ENCODE measurements at regions not wholly inside any gene's neighbourhood (a gene's known extent, or its start where the extent isn't known, plus 50 kb on each side); places are given as distances from the start of the nearest gene placed in this dataset.

DNA sequence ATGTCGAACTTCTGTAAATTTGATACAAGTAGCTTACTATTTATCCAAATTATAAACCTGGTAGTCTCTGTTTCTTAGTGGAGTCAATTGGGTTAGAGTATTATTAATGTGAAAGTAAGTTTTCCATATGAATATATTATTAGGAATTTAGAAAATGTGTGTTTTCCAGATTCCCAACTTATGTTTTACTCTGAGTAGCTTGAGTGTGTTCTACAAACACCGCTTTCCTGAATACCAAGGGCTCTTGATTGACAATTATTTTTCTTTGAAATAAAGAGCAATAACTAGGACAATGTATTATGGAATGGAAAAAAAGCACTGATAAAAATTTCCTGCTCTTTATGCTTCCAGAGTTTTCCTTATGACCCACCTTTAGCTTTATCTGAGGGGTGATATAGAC lies 233.6 kb downstream of the POSTN start:
- intact Hi-C loops (cut with micrococcal nuclease; ENCODE audit: unreplicated experiment) = no loop called here
- DNase-seq = no peak
- BruUV-seq (replicated peaks) = no TSS peak
- Mint-ChIP-seq H3K36me3 (ENCODE audit: insufficient read depth, unreplicated experiment) (no peaks in the 10 kb centered on the region), H3K27ac (ENCODE audit: unreplicated experiment) (no peak overlapping the region), H3K27me3 (ENCODE audit: insufficient read depth, unreplicated experiment) (peaks cover 14% of the 10 kb centered on the region), H3K9me3 (ENCODE audit: unreplicated experiment) (no peaks in the 10 kb centered on the region), H3K4me1 (ENCODE audit: low read depth, unreplicated experiment) (no peaks in the 10 kb centered on the region), H3K4me3 (ENCODE audit: unreplicated experiment) (no peak overlapping the region)
- Histone ChIP-seq H3K4me3 (ENCODE audit: low read depth, low read length) (no peak overlapping the region), H3K9me3 (no peaks in the 10 kb centered on the region), H3K4me1 (no peaks in the 10 kb centered on the region), H3K27me3 (replicated peaks; ENCODE audit: control insufficient read depth, insufficient read depth, low read length) (no peaks in the 10 kb centered on the region; the same call in 1 of the 2 replicates), H3K36me3 (ENCODE audit: control insufficient read depth, insufficient read depth, low read length) (no peaks in the 10 kb centered on the region)
- CTCF ChIA-PET = no interaction called here
- POLR2A ChIA-PET = no interaction called here
- TF ChIP-seq, protein P1, sequence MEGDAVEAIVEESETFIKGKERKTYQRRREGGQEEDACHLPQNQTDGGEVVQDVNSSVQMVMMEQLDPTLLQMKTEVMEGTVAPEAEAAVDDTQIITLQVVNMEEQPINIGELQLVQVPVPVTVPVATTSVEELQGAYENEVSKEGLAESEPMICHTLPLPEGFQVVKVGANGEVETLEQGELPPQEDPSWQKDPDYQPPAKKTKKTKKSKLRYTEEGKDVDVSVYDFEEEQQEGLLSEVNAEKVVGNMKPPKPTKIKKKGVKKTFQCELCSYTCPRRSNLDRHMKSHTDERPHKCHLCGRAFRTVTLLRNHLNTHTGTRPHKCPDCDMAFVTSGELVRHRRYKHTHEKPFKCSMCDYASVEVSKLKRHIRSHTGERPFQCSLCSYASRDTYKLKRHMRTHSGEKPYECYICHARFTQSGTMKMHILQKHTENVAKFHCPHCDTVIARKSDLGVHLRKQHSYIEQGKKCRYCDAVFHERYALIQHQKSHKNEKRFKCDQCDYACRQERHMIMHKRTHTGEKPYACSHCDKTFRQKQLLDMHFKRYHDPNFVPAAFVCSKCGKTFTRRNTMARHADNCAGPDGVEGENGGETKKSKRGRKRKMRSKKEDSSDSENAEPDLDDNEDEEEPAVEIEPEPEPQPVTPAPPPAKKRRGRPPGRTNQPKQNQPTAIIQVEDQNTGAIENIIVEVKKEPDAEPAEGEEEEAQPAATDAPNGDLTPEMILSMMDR (IDR thresholded peaks at IDR 0.05; ENCODE audit: insufficient read depth in 1 of 2, low read depth in 1 of 2, low read length in 1 of 2, severe bottlenecking in 1 of 2, unreplicated experiment in 1 of 2) = no peak

DNA sequence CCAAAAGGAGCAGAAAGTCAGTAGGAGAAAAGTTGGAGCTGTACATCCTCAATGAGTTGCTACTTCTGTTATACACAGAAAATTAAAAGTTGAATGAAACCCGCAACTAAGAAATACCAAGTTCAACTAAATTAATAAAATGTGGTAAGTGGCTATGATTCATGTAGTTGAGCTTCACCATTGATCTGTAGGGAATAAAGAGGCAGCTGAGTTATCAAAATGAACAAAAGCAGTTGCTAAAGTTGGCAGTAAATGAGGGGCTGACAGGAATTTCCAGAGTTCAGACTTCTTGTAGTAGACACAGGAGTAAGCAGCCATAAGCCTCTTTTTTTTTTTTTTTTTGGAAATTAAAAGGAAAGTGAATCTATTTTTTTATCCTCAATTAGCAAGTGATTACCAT lies 234.6 kb downstream of the POSTN start:
- no peaks in the 10 kb centered on the region for H3K9me3 Mint-ChIP-seq (ENCODE audit: unreplicated experiment)
- Histone ChIP-seq H3K4me1 (no peaks in the 10 kb centered on the region), H3K9me3 (no peaks in the 10 kb centered on the region), H3K4me3 (ENCODE audit: low read depth, low read length) (no peak overlapping the region), H3K36me3 (ENCODE audit: control insufficient read depth, insufficient read depth, low read length) (no peaks in the 10 kb centered on the region), H3K27me3 (replicated peaks; ENCODE audit: control insufficient read depth, insufficient read depth, low read length) (no peaks in the 10 kb centered on the region; the same call in 1 of the 2 replicates)
- TF ChIP-seq, protein P1 (IDR thresholded peaks at IDR 0.05; ENCODE audit: insufficient read depth in 1 of 2, low read depth in 1 of 2, low read length in 1 of 2, severe bottlenecking in 1 of 2, unreplicated experiment in 1 of 2) = no peak
- intact Hi-C loops (cut with micrococcal nuclease; ENCODE audit: unreplicated experiment) = no loop called here
- H3K36me3 Mint-ChIP-seq (ENCODE audit: insufficient read depth, unreplicated experiment) = no peaks in the 10 kb centered on the region
- H3K27me3 Mint-ChIP-seq (ENCODE audit: insufficient read depth, unreplicated experiment) = peaks cover 14% of the 10 kb centered on the region
- no TSS peak for BruUV-seq (replicated peaks)
- H3K4me3 Mint-ChIP-seq (ENCODE audit: unreplicated experiment) = no peak overlapping the region
- DNase-seq = no peak
- ChIA-PET CTCF (no interaction called here), POLR2A (no interaction called here)
- no peak overlapping the region for H3K27ac Mint-ChIP-seq (ENCODE audit: unreplicated experiment)
- no peaks in the 10 kb centered on the region for H3K4me1 Mint-ChIP-seq (ENCODE audit: low read depth, unreplicated experiment)

GRCh38 chr13:37361608-37362007 lies 237.0 kb downstream of the POSTN start:
- BruUV-seq (replicated peaks) = no TSS peak
- Histone ChIP-seq H3K4me3 (ENCODE audit: low read depth, low read length) (no peak overlapping the region), H3K9me3 (no peaks in the 10 kb centered on the region), H3K27me3 (replicated peaks; ENCODE audit: control insufficient read depth, insufficient read depth, low read length) (no peaks in the 10 kb centered on the region), H3K36me3 (ENCODE audit: control insufficient read depth, insufficient read depth, low read length) (no peaks in the 10 kb centered on the region), H3K4me1 (no peaks in the 10 kb centered on the region)
- Mint-ChIP-seq H3K4me1 (ENCODE audit: low read depth, unreplicated experiment) (no peaks in the 10 kb centered on the region), H3K27ac (ENCODE audit: unreplicated experiment) (no peak overlapping the region), H3K4me3 (ENCODE audit: unreplicated experiment) (no peak overlapping the region), H3K9me3 (ENCODE audit: unreplicated experiment) (no peaks in the 10 kb centered on the region), H3K27me3 (ENCODE audit: insufficient read depth, unreplicated experiment) (peaks cover 10% of the 10 kb centered on the region), H3K36me3 (ENCODE audit: insufficient read depth, unreplicated experiment) (no peaks in the 10 kb centered on the region)
- CTCF ChIA-PET = no interaction called here
- TF ChIP-seq, protein P1 (IDR thresholded peaks at IDR 0.05; ENCODE audit: insufficient read depth in 1 of 2, low read depth in 1 of 2, low read length in 1 of 2, severe bottlenecking in 1 of 2, unreplicated experiment in 1 of 2) = no peak
- no peak for DNase-seq
- POLR2A ChIA-PET = no interaction called here
- intact Hi-C loops (cut with micrococcal nuclease; ENCODE audit: unreplicated experiment) = no loop called here

Measured in Caco-2 (cell line).